ENCODE measurements at regions not wholly inside any gene's neighbourhood (a gene's known extent, or its start where the extent isn't known, plus 50 kb on each side); places are given as distances from the start of the nearest gene placed in this dataset.

GRCh38 chr4:108519208-108519833, 101.1 kb upstream of the RPL34 start:
- TF ChIP-seq POLR2A (IDR thresholded peaks at IDR 0.05) (no peak), CTCF (IDR thresholded peaks at IDR 0.05 in 8 of 11, conservative IDR thresholded peaks at IDR 0.05 in 3 of 11) (no peak)
